ENCODE measurements at regions not wholly inside any gene's neighbourhood (a gene's known extent, or its start where the extent isn't known, plus 50 kb on each side); places are given as distances from the start of the nearest gene placed in this dataset.
"Not testable (repeated sequence)": the region's sequence is repeated elsewhere in the genome, so short reads cannot be mapped to it uniquely, and the experiment has no call there.

- H3K4me1 Mint-ChIP-seq, result no peaks in the 10 kb centered on the region
- no peaks in the 10 kb centered on the region for H3K36me3 Mint-ChIP-seq
- no peaks in the 10 kb centered on the region for H3K9me3 Mint-ChIP-seq
- H3K27me3 Mint-ChIP-seq, result no peaks in the 10 kb centered on the region
- no peak overlapping the region for H3K4me3 Mint-ChIP-seq
- H3K27ac Mint-ChIP-seq, result no peak overlapping the region
Measured at GRCh38 chr18:78246050-78246449, 733.6 kb upstream of the SALL3 start.

- Mint-ChIP-seq H3K27ac (no peak overlapping the region), H3K27me3 (no peaks in the 10 kb centered on the region)
Measured at GRCh38 chr18:78246588-78246987, 733.0 kb upstream of the SALL3 start.

GRCh38 chr18:78247615-78248289 is 731.9 kb upstream of the SALL3 start:
- Mint-ChIP-seq H3K4me1 (no peaks in the 10 kb centered on the region), H3K27ac (no peak overlapping the region), H3K9me3 (no peaks in the 10 kb centered on the region), H3K4me3 (no peak overlapping the region), H3K27me3 (no peaks in the 10 kb centered on the region), H3K36me3 (no peaks in the 10 kb centered on the region)

More at GRCh38 chr18:78246588-78246987, 733.0 kb upstream of the SALL3 start:
- Mint-ChIP-seq H3K4me1 (no peaks in the 10 kb centered on the region), H3K9me3 (no peaks in the 10 kb centered on the region), H3K4me3 (no peak overlapping the region), H3K36me3 (no peaks in the 10 kb centered on the region)

- H3K4me1 Mint-ChIP-seq, result no peaks in the 10 kb centered on the region
- peaks cover 6% of the 10 kb centered on the region for H3K9me3 Mint-ChIP-seq
- H3K4me3 Mint-ChIP-seq, result no peak overlapping the region
- peaks cover 2% of the 10 kb centered on the region for H3K27me3 Mint-ChIP-seq
- no peaks in the 10 kb centered on the region for H3K36me3 Mint-ChIP-seq
- H3K27ac Mint-ChIP-seq, result no peak overlapping the region
Measured at GRCh38 chr18:78255013-78255412, 724.6 kb upstream of the SALL3 start.

GRCh38 chr18:78268226-78268988 is 711.2 kb upstream of the SALL3 start:
- Mint-ChIP-seq H3K4me1 (no peaks in the 10 kb centered on the region), H3K27me3 (no peaks in the 10 kb centered on the region), H3K27ac (no peak overlapping the region), H3K4me3 (no peak overlapping the region), H3K9me3 (peaks cover 4% of the 10 kb centered on the region), H3K36me3 (no peaks in the 10 kb centered on the region)

- Mint-ChIP-seq H3K27me3 (no peaks in the 10 kb centered on the region), H3K4me3 (no peak overlapping the region), H3K36me3 (no peaks in the 10 kb centered on the region), H3K9me3 (peaks cover 15% of the 10 kb centered on the region), H3K27ac (no peak overlapping the region), H3K4me1 (no peaks in the 10 kb centered on the region)
Measured at GRCh38 chr18:78271790-78272189, 707.8 kb upstream of the SALL3 start.

GRCh38 chr18:78273876-78274275 is 705.7 kb upstream of the SALL3 start:
- Mint-ChIP-seq H3K36me3 (no peaks in the 10 kb centered on the region), H3K9me3 (peaks cover 15% of the 10 kb centered on the region), H3K27ac (no peak overlapping the region), H3K4me1 (no peaks in the 10 kb centered on the region), H3K27me3 (no peaks in the 10 kb centered on the region), H3K4me3 (no peak overlapping the region)

GRCh38 chr18:78283425-78283824 is 696.2 kb upstream of the SALL3 start:
- not testable (repeated sequence) for H3K4me1 Mint-ChIP-seq, H3K27me3 Mint-ChIP-seq, H3K9me3 Mint-ChIP-seq, H3K4me3 Mint-ChIP-seq, H3K36me3 Mint-ChIP-seq, H3K27ac Mint-ChIP-seq

GRCh38 chr18:78292618-78293380 is 686.8 kb upstream of the SALL3 start:
- Mint-ChIP-seq H3K36me3 (no peaks in the 10 kb centered on the region), H3K4me3 (no peak overlapping the region), H3K27me3 (peaks cover 3% of the 10 kb centered on the region), H3K4me1 (no peaks in the 10 kb centered on the region), H3K27ac (no peak overlapping the region), H3K9me3 (peaks cover 6% of the 10 kb centered on the region)

GRCh38 chr18:78293540-78293939 is 686.1 kb upstream of the SALL3 start:
- peaks cover 3% of the 10 kb centered on the region for H3K27me3 Mint-ChIP-seq
- no peak overlapping the region for H3K4me3 Mint-ChIP-seq
- H3K4me1 Mint-ChIP-seq, result no peaks in the 10 kb centered on the region
- no peak overlapping the region for H3K27ac Mint-ChIP-seq
- peaks cover 6% of the 10 kb centered on the region for H3K9me3 Mint-ChIP-seq
- no peaks in the 10 kb centered on the region for H3K36me3 Mint-ChIP-seq

- Mint-ChIP-seq H3K9me3 (peaks cover 6% of the 10 kb centered on the region), H3K4me1 (no peaks in the 10 kb centered on the region)
Measured at GRCh38 chr18:78293940-78294541, 685.6 kb upstream of the SALL3 start.

GRCh38 chr18:78295262-78295661 is 684.4 kb upstream of the SALL3 start:
- Mint-ChIP-seq H3K4me3 (no peak overlapping the region), H3K36me3 (no peaks in the 10 kb centered on the region), H3K4me1 (no peaks in the 10 kb centered on the region), H3K27ac (no peak overlapping the region), H3K9me3 (peaks cover 6% of the 10 kb centered on the region), H3K27me3 (peaks cover 3% of the 10 kb centered on the region)

More at GRCh38 chr18:78293940-78294541, 685.6 kb upstream of the SALL3 start:
- no peak overlapping the region for H3K4me3 Mint-ChIP-seq
- no peaks in the 10 kb centered on the region for H3K36me3 Mint-ChIP-seq
- peaks cover 3% of the 10 kb centered on the region for H3K27me3 Mint-ChIP-seq
- no peak overlapping the region for H3K27ac Mint-ChIP-seq

GRCh38 chr18:78296166-78296565 is 683.5 kb upstream of the SALL3 start:
- Mint-ChIP-seq H3K9me3 (peaks cover 1% of the 10 kb centered on the region), H3K4me1 (no peaks in the 10 kb centered on the region), H3K4me3 (no peak overlapping the region), H3K36me3 (no peaks in the 10 kb centered on the region), H3K27me3 (peaks cover under 1% of the 10 kb centered on the region), H3K27ac (no peak overlapping the region)

GRCh38 chr18:78297048-78297447 is 682.6 kb upstream of the SALL3 start:
- H3K9me3 Mint-ChIP-seq, result no peaks in the 10 kb centered on the region
- no peak overlapping the region for H3K4me3 Mint-ChIP-seq
- no peak overlapping the region for H3K27ac Mint-ChIP-seq
- no peaks in the 10 kb centered on the region for H3K36me3 Mint-ChIP-seq
- H3K27me3 Mint-ChIP-seq, result no peaks in the 10 kb centered on the region
- no peaks in the 10 kb centered on the region for H3K4me1 Mint-ChIP-seq

GRCh38 chr18:78303519-78304191 is 676.0 kb upstream of the SALL3 start:
- no peak overlapping the region for H3K27ac Mint-ChIP-seq
- H3K4me3 Mint-ChIP-seq, result no peak overlapping the region
- H3K4me1 Mint-ChIP-seq, result no peaks in the 10 kb centered on the region
- peaks cover 3% of the 10 kb centered on the region for H3K27me3 Mint-ChIP-seq
- no peaks in the 10 kb centered on the region for H3K36me3 Mint-ChIP-seq
- H3K9me3 Mint-ChIP-seq, result no peaks in the 10 kb centered on the region

Measured in activated naive CD4-positive, alpha-beta T cell treated with anti-CD3 and anti-CD28 coated beads, Interleukin-2, amount 50 U/mL, for 24 hours (primary cell).